ENCODE measurements at regions not wholly inside any gene's neighbourhood (a gene's known extent, or its start where the extent isn't known, plus 50 kb on each side); places are given as distances from the start of the nearest gene placed in this dataset.

- RAD21 ChIA-PET (ENCODE audit: low non-redundant PET in 1 of 2, low total read pairs in 2 of 2, uncharacterized antibody in 2 of 2, unreplicated experiment in 2 of 2) = no interaction called here
- POLR2A ChIA-PET = no interaction called here
- no peaks in the 10 kb centered on the region for H3K79me2 ChIP-seq (ENCODE audit: insufficient read depth, low read length)
- intact Hi-C loops (cut with micrococcal nuclease) = no loop called here
- H3K4me3 ChIP-seq (replicated peaks in 1 of 2; ENCODE audit: low read depth in 1 of 2, low read length in 2 of 2) = no peak overlapping the region
- no peaks in the 10 kb centered on the region for H3K9me3 ChIP-seq (ENCODE audit: control insufficient read depth in 1 of 2, insufficient read depth in 1 of 2, low read depth in 1 of 2, low read length in 2 of 2)
- ATAC-seq (no peak), DNase-seq (ENCODE audit: low read depth, low spot score) (no peak)
- H3K9me2 ChIP-seq (ENCODE audit: insufficient read depth) = no peaks in the 10 kb centered on the region
- no peaks in the 10 kb centered on the region for H3K36me3 ChIP-seq (ENCODE audit: control insufficient read depth in 1 of 2, insufficient read depth in 2 of 2, low read length in 2 of 2)
- H3K9ac ChIP-seq (ENCODE audit: low read length) = no peak overlapping the region
- no peak overlapping the region for H3K4me2 ChIP-seq (ENCODE audit: low read length)
- no peaks in the 10 kb centered on the region for H4K20me1 ChIP-seq (ENCODE audit: insufficient read depth)
- CTCF ChIA-PET = no interaction called here
- BruUV-seq (replicated peaks) = no TSS peak
- H3K4me1 ChIP-seq (ENCODE audit: control insufficient read depth in 1 of 2, insufficient read depth in 2 of 2, low read length in 2 of 2) = no peaks in the 10 kb centered on the region
- no peak for TF ChIP-seq SIN3A (IDR thresholded peaks at IDR 0.05; ENCODE audit: low read depth)
- no peak for TF ChIP-seq EZH2phosphoT487 (IDR thresholded peaks at IDR 0.05; ENCODE audit: borderline replicate concordance)
- TF ChIP-seq, protein P1, sequence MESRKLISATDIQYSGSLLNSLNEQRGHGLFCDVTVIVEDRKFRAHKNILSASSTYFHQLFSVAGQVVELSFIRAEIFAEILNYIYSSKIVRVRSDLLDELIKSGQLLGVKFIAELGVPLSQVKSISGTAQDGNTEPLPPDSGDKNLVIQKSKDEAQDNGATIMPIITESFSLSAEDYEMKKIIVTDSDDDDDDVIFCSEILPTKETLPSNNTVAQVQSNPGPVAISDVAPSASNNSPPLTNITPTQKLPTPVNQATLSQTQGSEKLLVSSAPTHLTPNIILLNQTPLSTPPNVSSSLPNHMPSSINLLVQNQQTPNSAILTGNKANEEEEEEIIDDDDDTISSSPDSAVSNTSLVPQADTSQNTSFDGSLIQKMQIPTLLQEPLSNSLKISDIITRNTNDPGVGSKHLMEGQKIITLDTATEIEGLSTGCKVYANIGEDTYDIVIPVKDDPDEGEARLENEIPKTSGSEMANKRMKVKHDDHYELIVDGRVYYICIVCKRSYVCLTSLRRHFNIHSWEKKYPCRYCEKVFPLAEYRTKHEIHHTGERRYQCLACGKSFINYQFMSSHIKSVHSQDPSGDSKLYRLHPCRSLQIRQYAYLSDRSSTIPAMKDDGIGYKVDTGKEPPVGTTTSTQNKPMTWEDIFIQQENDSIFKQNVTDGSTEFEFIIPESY (IDR thresholded peaks at IDR 0.05; ENCODE audit: extremely low read depth, insufficient replicate concordance, low read length) = no peak
- no peak for TF ChIP-seq ZNF274 (IDR thresholded peaks at IDR 0.05; ENCODE audit: low read depth, low read length)
- no peak for TF ChIP-seq CBX3 (IDR thresholded peaks at IDR 0.05; ENCODE audit: low read depth)
- H3K27me3 ChIP-seq (ENCODE audit: insufficient read depth, low read length) = no peaks in the 10 kb centered on the region
- H3K27ac ChIP-seq (ENCODE audit: low read depth, low read length) = no peak overlapping the region
- no peak overlapping the region for H2AFZ ChIP-seq (ENCODE audit: low read depth, low read length, poor library complexity, severe bottlenecking)
These were observed 222.6 kb upstream of the NDST3 start for GRCh38 chr4:117811731-117812130.

GRCh38 chr4:117814277-117815246, 219.7 kb upstream of the NDST3 start:
- no peak overlapping the region for H3K27ac ChIP-seq (ENCODE audit: low read depth, low read length)
- ChIA-PET CTCF (no interaction called here), RAD21 (ENCODE audit: low non-redundant PET in 1 of 2, low total read pairs in 2 of 2, uncharacterized antibody in 2 of 2, unreplicated experiment in 2 of 2) (no interaction called here), POLR2A (no interaction called here)
- no TSS peak for BruUV-seq (replicated peaks)
- intact Hi-C loops (cut with micrococcal nuclease) = no loop called here
- H3K4me2 ChIP-seq (ENCODE audit: low read length) = no peak overlapping the region
- H4K20me1 ChIP-seq (ENCODE audit: insufficient read depth) = no peaks in the 10 kb centered on the region
- H3K36me3 ChIP-seq (ENCODE audit: control insufficient read depth in 1 of 2, insufficient read depth in 2 of 2, low read length in 2 of 2) = no peaks in the 10 kb centered on the region
- ATAC-seq (no peak), DNase-seq (ENCODE audit: low read depth, low spot score) (no peak)
- no peaks in the 10 kb centered on the region for H3K9me3 ChIP-seq (ENCODE audit: control insufficient read depth in 1 of 2, insufficient read depth in 1 of 2, low read depth in 1 of 2, low read length in 2 of 2)
- H3K4me3 ChIP-seq (replicated peaks in 1 of 2; ENCODE audit: low read depth in 1 of 2, low read length in 2 of 2) = no peak overlapping the region
- H3K9ac ChIP-seq (ENCODE audit: low read length) = no peak overlapping the region
- H3K79me2 ChIP-seq (ENCODE audit: insufficient read depth, low read length) = no peaks in the 10 kb centered on the region
- no peak overlapping the region for H2AFZ ChIP-seq (ENCODE audit: low read depth, low read length, poor library complexity, severe bottlenecking)
- H3K4me1 ChIP-seq (ENCODE audit: control insufficient read depth in 1 of 2, insufficient read depth in 2 of 2, low read length in 2 of 2) = no peaks in the 10 kb centered on the region
- no peaks in the 10 kb centered on the region for H3K9me2 ChIP-seq (ENCODE audit: insufficient read depth)
- H3K27me3 ChIP-seq (ENCODE audit: insufficient read depth, low read length) = no peaks in the 10 kb centered on the region
- TF ChIP-seq REST (IDR thresholded peaks at IDR 0.05; ENCODE audit: low read depth) = no peak
- no peak for TF ChIP-seq FOSL1 (IDR thresholded peaks at IDR 0.05; ENCODE audit: low read depth)
- TF ChIP-seq RAD21 (IDR thresholded peaks at IDR 0.05; ENCODE audit: low read depth) = no peak
- no peak for TF ChIP-seq MAX (IDR thresholded peaks at IDR 0.05)
- no peak for TF ChIP-seq CBX3 (IDR thresholded peaks at IDR 0.05; ENCODE audit: low read depth)
- TF ChIP-seq POLR2AphosphoS5 (IDR thresholded peaks at IDR 0.05; ENCODE audit: low read depth, low read length) = no peak
- no peak for TF ChIP-seq ZFX (IDR thresholded peaks at IDR 0.05)
- no peak for TF ChIP-seq TCF7L2 (IDR thresholded peaks at IDR 0.05; ENCODE audit: borderline replicate concordance, extremely low read depth, insufficient read depth, insufficient read length)
- no peak for TF ChIP-seq YY1 (IDR thresholded peaks at IDR 0.05; ENCODE audit: extremely low read depth, insufficient replicate concordance, low read depth, low read length)
- no peak for TF ChIP-seq ELF1 (IDR thresholded peaks at IDR 0.05; ENCODE audit: borderline replicate concordance, low read depth)

All from HCT116 (cell line).